IMR-90 (cell line): ENCODE measurements at regions not wholly inside any gene's neighbourhood (a gene's known extent, or its start where the extent isn't known, plus 50 kb on each side); places are given as distances from the start of the nearest gene placed in this dataset.

Source experiments
- BHLHE40 ChIP-seq: fragments of 150-350 bp; IDR thresholded peaks from 2 replicates; pipeline ENCODE4 v1.6.1; 2016; ENCODE audit warnings: mild to moderate bottlenecking, low read depth, low read length
- CHD1 ChIP-seq: IDR thresholded peaks from 2 replicates; pipeline ENCODE4 v1.6.1; 2012; ENCODE audit warnings: low read depth, low read length, improper control_type of control experiment
- CTCF ChIP-seq: conservative IDR thresholded peaks from 2 replicates; pipeline ENCODE4 v1.5.1; 2012; ENCODE audit warnings: mild to moderate bottlenecking, low read depth, low read length, improper control_type of control experiment
- ELK1 ChIP-seq: fragments of 150-350 bp; IDR thresholded peaks from 2 replicates; pipeline ENCODE4 v1.6.1; 2016; ENCODE audit warnings: low read depth, mild to moderate bottlenecking, low read length, moderate library complexity, borderline replicate concordance
- MAFK ChIP-seq: IDR thresholded peaks from 2 replicates; pipeline ENCODE4 v1.6.1; 2012; ENCODE audit warnings: low read depth, low read length, improper control_type of control experiment
- MXI1 ChIP-seq: IDR thresholded peaks from 2 replicates; pipeline ENCODE4 v1.6.1; 2012; ENCODE audit warnings: low read depth, mild to moderate bottlenecking, low read length, moderate library complexity, borderline replicate concordance
- NFE2L2 ChIP-seq: fragments of 150-350 bp; IDR thresholded peaks from 2 replicates; pipeline ENCODE4 v1.6.1; 2016; ENCODE audit warnings: low read depth, mild to moderate bottlenecking, low read length

GRCh38 chr4:30518211-30518610 lies 202.0 kb upstream of the PCDH7 start:
- TF ChIP-seq ELK1 (no peak), CTCF (no peak), NFE2L2 (no peak), MXI1 (no peak), BHLHE40 (no peak), MAFK (no peak), CHD1 (no peak)
